ENCODE measurements at regions not wholly inside any gene's neighbourhood (a gene's known extent, or its start where the extent isn't known, plus 50 kb on each side); places are given as distances from the start of the nearest gene placed in this dataset.
"Not testable (repeated sequence)": the region's sequence is repeated elsewhere in the genome, so short reads cannot be mapped to it uniquely, and the experiment has no call there.

GRCh38 chr11:3301060-3301459, 68.8 kb upstream of the MRGPRE start:
- not testable (repeated sequence) for TF ChIP-seq BRCA1 (IDR thresholded peaks at IDR 0.05; ENCODE audit: low read depth, low read length); ASH2L (IDR thresholded peaks at IDR 0.05; ENCODE audit: low read length); CTCF (IDR thresholded peaks at IDR 0.05; ENCODE audit: control extremely low read depth in 1 of 3, insufficient read depth in 1 of 3, low read depth in 1 of 3, low read length in 3 of 3); POLR2A (IDR thresholded peaks at IDR 0.05; ENCODE audit: control extremely low read depth in 1 of 2, low read depth in 2 of 2, low read length in 2 of 2); SP2 (IDR thresholded peaks at IDR 0.05; ENCODE audit: low read length); ATF3 (IDR thresholded peaks at IDR 0.05; ENCODE audit: insufficient read depth, low read depth, low read length); EZH2 (IDR thresholded peaks at IDR 0.05; ENCODE audit: low read depth, low read length, severe bottlenecking); POLR2AphosphoS5 (IDR thresholded peaks at IDR 0.05; ENCODE audit: low read depth, low read length); RBBP5 (IDR thresholded peaks at IDR 0.05; ENCODE audit: borderline replicate concordance, low read depth, low read length); JUND (IDR thresholded peaks at IDR 0.05; ENCODE audit: low read length); KDM1A (IDR thresholded peaks at IDR 0.05; ENCODE audit: borderline replicate concordance, low read length); MAFK (IDR thresholded peaks at IDR 0.05; ENCODE audit: low read depth, low read length); SUZ12 (IDR thresholded peaks at IDR 0.05; ENCODE audit: low read length)

Measured in H1 (cell line).